ENCODE measurements at regions not wholly inside any gene's neighbourhood (a gene's known extent, or its start where the extent isn't known, plus 50 kb on each side); places are given as distances from the start of the nearest gene placed in this dataset.

DNA sequence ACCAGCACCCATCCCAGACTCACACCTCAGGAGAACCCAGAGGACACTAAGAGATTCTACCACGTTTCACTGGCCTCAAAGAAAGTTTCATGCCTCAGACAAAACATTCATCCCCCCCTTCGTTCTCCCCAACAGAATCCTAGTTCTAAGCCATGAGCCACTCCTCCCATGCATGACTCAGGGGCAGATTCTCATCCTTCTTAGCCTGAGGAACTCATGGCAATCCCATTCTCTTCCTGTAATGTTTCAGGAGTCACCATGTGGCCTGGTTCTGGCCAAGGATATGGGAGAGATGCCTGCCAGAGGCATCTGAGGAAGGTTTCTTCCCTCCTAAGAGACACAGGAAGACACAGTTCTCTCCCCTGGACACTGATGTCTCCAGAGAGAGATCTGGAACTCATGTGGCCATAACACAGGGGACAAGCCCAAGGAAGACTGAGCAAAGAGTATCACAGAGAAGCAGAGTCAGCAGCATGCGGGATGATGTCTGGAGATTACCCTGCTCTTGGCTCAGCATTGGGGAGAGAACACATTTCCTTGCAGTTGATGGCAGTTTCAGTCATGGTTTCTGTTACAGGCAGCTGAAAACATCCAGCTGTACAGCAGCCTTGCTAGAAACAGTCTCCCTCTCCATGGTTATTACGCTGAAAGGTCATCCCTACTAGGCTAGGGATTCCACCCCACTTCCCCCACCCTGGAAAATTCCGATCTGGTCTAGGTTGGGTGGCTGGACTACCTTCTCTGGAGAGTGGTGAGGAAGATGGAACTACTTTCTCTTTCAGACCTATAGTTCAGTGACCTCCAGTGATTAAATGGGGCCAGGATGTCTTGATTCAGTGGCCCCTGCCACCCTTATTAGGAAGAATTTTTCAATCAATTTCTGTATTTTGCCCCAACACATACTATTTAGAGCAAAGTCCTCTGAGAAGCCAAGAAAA is 115.4 kb downstream of the ZNF608 start:
- TF ChIP-seq GATA3 (IDR thresholded peaks at IDR 0.05; ENCODE audit: low read depth, low read length) (no peak), GATA2 (IDR thresholded peaks at IDR 0.05; ENCODE audit: low read depth, low read length) (no peak)

DNA sequence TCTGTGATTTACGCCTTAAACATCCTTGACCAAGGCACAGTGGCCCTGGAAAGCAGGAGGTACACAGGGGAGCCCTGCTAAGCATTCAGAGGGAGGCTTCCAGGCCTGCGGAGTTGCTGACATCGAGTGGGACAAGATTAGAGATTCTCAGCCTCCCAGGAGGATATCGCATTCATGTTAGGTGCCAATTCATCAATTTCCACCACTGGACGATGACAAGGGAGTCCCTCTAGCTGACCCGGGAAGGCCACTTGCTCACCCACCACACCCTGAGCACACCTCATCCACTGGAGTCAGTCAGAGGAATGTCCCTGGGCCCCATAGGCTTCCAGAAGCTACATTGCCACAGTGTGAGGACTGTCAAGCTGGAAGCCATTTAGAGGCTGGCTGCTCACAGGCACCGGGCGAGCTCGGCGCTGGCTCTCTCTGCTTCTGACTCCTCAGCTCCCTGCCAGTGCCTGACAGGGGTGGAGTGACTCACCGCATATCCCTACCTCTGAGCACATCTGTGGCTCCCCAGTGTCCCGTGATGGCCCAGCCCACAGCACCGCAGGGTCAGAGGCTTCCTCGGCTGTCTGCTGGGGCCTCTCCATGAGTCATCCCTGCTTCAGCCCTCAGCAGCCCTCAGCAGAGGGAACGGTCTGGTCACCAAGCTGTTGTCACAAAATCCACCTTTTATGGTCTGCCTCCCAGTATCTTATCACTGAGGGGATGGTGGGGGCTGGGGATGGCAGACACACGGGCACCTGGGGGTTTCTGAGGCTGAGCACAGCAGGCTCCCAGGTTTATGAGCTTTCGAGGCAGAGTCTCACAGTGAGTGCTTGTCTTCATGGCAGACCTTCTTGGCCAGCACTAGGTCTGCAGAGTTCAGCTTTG is 117.5 kb downstream of the ZNF608 start:
- no peak for TF ChIP-seq GATA2 (IDR thresholded peaks at IDR 0.05; ENCODE audit: low read depth, low read length)
- TF ChIP-seq GATA3 (IDR thresholded peaks at IDR 0.05; ENCODE audit: low read depth, low read length) = no peak

DNA sequence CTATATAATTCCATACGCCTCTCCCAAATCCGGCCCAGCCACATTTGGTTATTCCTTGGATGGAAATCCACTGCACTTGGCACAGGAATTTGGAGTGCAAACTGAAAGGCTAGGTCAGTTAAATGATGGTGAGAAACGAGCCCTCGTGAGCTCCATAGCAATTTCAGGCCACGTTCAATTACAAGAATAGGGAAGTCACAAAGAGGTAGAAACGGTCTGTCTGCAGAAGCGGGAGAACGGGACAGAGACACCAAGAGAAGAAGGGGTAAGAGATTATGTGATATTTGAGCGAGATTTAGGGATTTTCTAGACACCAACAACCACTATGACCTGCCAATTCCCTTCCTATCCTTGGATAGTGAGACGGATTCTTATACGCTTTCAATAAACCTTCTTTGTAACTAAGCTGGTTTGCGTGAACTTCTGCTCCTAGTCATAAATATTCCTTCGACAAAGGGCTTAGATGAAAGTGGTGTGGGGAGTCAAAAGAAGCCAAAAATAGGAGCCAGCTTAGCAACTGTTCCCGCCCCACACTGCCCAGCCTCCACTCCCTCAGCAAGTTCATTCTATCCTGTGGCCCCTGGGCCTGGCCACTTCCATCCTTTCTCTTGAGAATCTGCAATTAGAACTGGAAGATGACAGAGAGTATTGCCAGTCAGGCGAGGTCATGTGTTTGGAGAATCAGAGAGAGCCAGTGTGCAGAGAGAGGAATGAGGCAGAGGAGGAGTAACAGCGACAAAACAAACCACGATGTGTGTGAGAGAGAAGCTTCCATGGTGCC is 118.4 kb downstream of the ZNF608 start:
- TF ChIP-seq GATA2 (IDR thresholded peaks at IDR 0.05; ENCODE audit: low read depth, low read length) = no peak
- no peak for TF ChIP-seq GATA3 (IDR thresholded peaks at IDR 0.05; ENCODE audit: low read depth, low read length)

DNA sequence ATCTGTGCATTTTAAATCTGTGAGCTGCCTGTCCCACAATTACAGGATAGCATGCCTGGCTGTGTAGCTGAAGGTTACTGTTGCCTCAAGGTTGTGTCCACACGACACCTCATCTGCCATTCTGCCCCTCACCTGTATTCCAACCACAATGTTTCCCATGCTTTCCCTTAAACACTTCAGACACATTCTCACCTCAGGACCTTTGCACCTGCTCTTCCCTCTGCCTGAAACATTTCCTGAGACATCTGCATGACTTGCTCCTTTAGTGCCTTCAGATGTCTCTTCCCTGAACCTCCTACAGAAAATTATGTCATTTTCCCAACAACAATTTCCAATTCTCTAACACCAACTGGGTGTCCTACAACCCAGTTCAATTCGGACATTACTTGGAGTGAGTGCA is 120.4 kb downstream of the ZNF608 start:
- TF ChIP-seq GATA2 (IDR thresholded peaks at IDR 0.05; ENCODE audit: low read depth, low read length) (no peak), GATA3 (IDR thresholded peaks at IDR 0.05; ENCODE audit: low read depth, low read length) (no peak)

DNA sequence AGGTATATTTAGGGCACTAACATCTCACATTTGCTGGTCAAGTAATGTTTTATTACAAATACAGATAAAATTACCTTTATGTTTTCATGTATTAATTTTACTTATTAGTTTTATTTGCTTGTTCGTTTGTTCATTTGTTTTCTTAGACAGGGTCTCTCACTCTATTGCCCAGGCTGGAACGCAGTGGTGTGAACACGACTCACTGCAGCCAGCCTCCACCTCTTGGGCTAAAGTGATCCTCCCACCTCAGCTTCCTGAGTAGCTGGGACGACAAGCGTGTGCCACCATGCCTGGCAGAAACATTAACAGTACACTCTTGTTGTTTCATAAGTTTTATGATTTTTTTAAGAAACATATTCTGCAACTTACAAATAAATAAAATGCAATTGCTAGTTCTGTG is 123.2 kb downstream of the ZNF608 start:
- TF ChIP-seq GATA3 (IDR thresholded peaks at IDR 0.05; ENCODE audit: low read depth, low read length) = no peak
- TF ChIP-seq GATA2 (IDR thresholded peaks at IDR 0.05; ENCODE audit: low read depth, low read length) = no peak

DNA sequence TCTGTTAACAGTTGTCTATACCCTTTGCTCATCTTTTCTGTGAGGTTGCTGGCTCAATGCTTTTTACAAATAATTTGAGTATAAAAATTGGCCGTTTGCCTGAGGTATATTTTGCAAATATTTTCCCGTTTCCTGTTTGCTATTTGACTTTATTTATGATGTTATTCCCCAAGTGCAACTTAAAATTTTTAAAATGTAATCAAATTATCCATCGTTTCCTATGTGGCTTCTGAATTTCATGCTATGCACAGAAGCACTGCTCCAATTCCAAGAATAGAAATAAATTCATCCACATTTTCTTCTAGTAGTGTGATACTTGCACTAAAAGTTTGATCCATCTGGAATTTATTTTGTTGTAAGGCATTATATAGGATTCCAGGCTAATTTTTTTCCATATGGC is 123.6 kb downstream of the ZNF608 start:
- TF ChIP-seq GATA3 (IDR thresholded peaks at IDR 0.05; ENCODE audit: low read depth, low read length) (no peak), GATA2 (IDR thresholded peaks at IDR 0.05; ENCODE audit: low read depth, low read length) (no peak)

DNA sequence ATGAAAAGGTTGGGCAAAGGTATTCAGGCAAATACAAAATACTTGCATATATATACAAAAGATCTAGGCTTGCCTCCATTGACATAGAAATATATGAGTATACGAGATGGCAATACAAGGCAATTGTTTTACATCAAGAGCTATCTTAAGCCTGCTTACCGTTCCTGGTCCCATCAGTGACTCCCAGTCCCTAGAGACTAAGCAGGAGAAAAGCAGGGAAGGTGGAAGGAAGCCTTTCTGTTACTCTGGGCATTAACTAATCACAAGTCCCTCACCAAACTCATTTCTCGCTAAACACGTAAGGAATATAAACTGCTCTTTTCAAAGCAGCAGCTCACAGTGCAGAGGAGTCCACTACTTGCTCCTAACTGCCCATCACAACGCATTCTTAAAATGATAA is 125.2 kb downstream of the ZNF608 start:
- no peak for TF ChIP-seq GATA3 (IDR thresholded peaks at IDR 0.05; ENCODE audit: low read depth, low read length)
- no peak for TF ChIP-seq GATA2 (IDR thresholded peaks at IDR 0.05; ENCODE audit: low read depth, low read length)

DNA sequence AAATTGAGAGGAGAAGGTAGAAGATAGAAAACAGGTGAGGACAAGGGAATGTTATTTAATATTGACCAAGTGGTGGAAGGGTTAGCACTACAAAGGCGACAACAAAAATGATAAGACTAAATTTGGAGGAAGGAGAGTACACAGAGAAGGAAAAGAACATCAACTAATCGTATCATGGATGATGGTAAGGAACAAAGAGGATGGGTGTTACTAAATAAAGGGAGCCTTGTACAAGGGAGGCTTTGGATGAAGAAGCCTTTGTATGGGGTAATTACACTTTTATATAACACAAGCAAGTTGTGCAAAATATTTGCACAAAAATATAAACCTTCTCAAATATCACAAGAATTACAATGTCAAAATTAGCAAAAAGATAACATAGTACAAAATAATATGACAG is 125.7 kb downstream of the ZNF608 start:
- TF ChIP-seq GATA2 (IDR thresholded peaks at IDR 0.05; ENCODE audit: low read depth, low read length) (no peak), GATA3 (IDR thresholded peaks at IDR 0.05; ENCODE audit: low read depth, low read length) (no peak)

DNA sequence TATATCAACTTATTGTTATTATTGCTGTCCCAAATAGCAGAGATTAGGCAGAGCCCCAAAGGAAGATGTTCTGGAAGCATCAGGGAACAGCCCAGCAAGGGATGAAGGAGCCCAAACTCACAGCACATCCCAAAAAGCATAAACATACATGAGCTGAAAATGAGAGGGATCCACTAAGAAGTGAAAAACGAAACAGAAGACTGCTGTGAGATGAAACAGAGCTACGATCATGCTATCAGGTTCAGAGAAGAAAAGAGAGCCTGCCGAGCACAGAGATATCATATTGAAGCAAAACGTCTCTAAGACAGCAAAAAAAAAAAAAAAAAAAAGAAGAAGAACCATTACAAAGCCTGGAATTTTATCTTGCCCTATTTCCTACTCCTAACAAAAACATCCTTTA is 127.3 kb downstream of the ZNF608 start:
- TF ChIP-seq GATA3 (IDR thresholded peaks at IDR 0.05; ENCODE audit: low read depth, low read length) (no peak), GATA2 (IDR thresholded peaks at IDR 0.05; ENCODE audit: low read depth, low read length) (no peak)

DNA sequence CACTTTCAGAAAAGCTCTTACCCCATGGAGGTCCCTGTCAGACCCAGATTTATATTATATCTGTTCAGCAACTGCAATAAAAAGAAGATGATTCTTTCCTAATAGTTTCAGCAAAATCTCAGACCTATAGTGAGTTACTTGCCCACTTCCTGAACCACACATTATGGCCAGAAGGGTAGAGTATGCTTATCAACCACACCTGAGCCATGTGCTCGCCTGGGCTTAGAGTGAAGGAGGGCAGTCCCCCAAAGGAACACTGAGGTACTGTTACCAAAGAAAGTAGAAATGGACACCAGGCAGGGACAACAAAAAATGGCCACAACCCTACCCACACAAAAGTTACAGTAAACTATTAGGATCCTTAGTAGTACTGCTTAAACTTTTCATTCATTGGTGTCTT is 128.7 kb downstream of the ZNF608 start:
- TF ChIP-seq GATA3 (IDR thresholded peaks at IDR 0.05; ENCODE audit: low read depth, low read length) (no peak), GATA2 (IDR thresholded peaks at IDR 0.05; ENCODE audit: low read depth, low read length) (no peak)

DNA sequence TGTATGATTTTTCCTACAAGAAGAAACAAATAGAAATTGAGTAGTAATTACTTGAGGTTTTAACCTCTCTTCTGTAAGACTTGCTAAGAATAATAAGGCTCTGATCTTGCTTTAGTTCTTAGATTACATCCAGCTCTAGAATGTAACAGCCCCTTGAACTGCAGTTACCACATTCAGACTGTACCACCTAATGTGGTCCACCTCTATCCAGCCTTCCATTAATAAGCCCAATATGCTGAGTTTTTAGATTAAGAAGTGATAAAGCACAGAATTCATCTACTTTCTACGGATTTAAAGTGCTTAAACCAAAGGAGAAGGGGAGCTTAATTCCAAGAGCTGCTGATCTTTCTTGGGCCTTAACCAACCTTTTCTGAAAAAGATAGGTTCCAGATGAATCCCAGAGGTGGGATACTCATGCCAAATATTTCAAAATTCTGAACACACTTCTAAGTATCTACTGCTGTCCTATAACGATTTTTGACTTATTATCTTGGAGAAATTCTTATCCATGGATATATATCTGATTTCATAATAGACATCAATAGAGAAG is 131.5 kb downstream of the ZNF608 start:
- TF ChIP-seq GATA3 (IDR thresholded peaks at IDR 0.05; ENCODE audit: low read depth, low read length) (no peak), GATA2 (IDR thresholded peaks at IDR 0.05; ENCODE audit: low read depth, low read length) (no peak)

DNA sequence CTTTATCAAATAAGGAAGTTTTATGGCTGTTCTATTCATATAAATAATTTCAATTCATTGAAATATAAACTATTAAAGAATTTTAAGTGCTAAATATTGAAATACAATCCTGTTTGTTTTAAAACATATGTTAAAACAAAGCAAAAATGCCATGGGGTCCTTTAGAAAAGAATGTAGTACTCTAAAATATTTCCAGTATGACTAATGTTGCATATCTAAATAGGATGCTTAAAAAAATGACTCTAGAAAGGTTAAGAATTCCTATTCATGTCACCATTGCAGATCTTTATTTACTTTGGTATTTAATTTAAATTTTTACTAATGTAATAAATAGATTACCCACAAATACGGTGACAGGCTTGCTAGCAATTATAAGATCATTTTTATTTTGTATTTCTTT is 132.3 kb downstream of the ZNF608 start:
- TF ChIP-seq GATA3 (IDR thresholded peaks at IDR 0.05; ENCODE audit: low read depth, low read length) (no peak), GATA2 (IDR thresholded peaks at IDR 0.05; ENCODE audit: low read depth, low read length) (no peak)

DNA sequence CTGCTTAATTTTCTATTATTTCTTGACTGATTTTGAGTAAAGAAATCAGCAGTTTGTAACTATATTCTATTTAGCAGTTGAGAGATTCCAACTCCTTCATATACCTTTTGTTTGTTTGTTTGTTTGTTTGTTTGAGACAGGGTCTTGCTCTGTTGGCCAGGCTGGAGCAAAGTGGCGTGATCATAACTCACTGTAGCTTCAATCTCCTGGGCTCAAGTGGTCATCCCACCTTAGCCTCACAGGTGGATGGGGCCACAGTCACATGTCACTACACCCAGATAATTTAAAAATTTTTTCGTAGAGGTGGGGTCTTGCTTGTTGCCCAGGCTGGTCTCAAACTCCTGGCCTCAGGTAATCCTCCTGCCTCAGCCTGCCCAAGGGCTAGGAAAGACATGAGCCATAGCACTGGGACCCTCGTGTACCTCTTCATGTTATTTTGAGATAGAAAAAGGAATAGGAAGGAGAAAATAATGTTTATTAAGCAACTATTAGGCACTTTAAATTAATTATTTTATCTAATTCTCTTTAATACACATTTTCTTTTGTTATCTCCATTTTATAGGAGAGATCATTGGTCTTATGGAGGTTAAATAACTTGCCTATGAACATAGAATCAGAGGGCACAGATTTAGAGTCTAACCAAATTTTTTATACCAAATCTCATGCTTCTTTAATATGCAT is 133.0 kb downstream of the ZNF608 start:
- no peak for TF ChIP-seq GATA2 (IDR thresholded peaks at IDR 0.05; ENCODE audit: low read depth, low read length)
- no peak for TF ChIP-seq GATA3 (IDR thresholded peaks at IDR 0.05; ENCODE audit: low read depth, low read length)

Measured in SH-SY5Y (cell line).